ENCODE measurements at regions not wholly inside any gene's neighbourhood (a gene's known extent, or its start where the extent isn't known, plus 50 kb on each side); places are given as distances from the start of the nearest gene placed in this dataset.

GRCh38 chr21:35737899-35738346 is 322.4 kb downstream of the SETD4 start:
- no peak for DNase-seq (ENCODE audit: low spot score)
- TF ChIP-seq, protein P1, sequence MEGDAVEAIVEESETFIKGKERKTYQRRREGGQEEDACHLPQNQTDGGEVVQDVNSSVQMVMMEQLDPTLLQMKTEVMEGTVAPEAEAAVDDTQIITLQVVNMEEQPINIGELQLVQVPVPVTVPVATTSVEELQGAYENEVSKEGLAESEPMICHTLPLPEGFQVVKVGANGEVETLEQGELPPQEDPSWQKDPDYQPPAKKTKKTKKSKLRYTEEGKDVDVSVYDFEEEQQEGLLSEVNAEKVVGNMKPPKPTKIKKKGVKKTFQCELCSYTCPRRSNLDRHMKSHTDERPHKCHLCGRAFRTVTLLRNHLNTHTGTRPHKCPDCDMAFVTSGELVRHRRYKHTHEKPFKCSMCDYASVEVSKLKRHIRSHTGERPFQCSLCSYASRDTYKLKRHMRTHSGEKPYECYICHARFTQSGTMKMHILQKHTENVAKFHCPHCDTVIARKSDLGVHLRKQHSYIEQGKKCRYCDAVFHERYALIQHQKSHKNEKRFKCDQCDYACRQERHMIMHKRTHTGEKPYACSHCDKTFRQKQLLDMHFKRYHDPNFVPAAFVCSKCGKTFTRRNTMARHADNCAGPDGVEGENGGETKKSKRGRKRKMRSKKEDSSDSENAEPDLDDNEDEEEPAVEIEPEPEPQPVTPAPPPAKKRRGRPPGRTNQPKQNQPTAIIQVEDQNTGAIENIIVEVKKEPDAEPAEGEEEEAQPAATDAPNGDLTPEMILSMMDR (IDR thresholded peaks at IDR 0.05), result no peak
- no peak for ATAC-seq (ENCODE audit: low FRiP score)

GRCh38 chr21:35737449-35737848 is 322.9 kb downstream of the SETD4 start:
- TF ChIP-seq, protein P1 (IDR thresholded peaks at IDR 0.05), result no peak
- DNase-seq (ENCODE audit: low spot score) (no peak), ATAC-seq (ENCODE audit: low FRiP score) (no peak)

- DNase-seq (ENCODE audit: low spot score) (no peak), ATAC-seq (ENCODE audit: low FRiP score) (no peak)
- TF ChIP-seq, protein P1 (IDR thresholded peaks at IDR 0.05), result no peak
These were observed 327.5 kb downstream of the SETD4 start for GRCh38 chr21:35732788-35733187.

DNA sequence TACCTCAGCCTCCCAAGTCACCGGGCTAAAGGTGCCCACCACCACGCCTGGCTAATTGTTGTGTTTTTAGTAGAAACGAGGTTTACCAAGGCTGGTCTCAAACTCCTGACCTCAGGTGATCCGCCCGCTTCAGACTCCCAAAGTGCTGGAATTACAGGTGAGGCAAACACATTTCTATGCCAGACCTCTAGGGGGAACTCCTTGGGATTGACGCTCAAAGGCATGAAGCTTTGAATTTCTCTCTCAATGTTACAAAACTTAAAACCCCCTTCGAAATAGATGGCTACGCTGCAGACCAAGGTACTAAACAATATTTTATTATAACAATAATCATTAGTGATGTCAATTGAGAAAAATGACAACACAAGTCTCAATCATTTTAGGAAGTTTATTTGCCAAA is 330.0 kb downstream of the SETD4 start:
- no peak for DNase-seq (ENCODE audit: low spot score)
- TF ChIP-seq, protein P1 (IDR thresholded peaks at IDR 0.05), result no peak
- ATAC-seq (ENCODE audit: low FRiP score), result no peak

DNA sequence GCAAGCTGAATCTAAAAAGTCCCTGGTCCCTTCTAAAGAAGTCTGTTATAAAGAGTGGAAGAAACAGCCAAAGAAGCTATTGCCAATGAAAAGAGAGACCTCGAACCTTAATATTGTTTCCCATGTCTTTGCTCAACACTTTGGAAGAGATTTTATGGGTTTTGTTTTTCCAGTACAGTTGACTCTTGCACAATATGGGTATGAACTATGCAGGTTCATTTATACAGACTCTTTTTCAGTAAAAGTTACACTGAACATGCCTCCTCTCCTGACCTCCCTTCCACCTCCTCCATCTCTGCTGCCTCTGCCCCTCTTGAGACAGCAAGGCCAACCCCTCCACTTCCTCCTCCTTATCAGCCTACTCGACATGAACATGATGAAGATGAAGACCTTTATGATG is 332.5 kb downstream of the SETD4 start:
- TF ChIP-seq, protein P1 (IDR thresholded peaks at IDR 0.05), result no peak
- DNase-seq (ENCODE audit: low spot score), result no peak
- no peak for ATAC-seq (ENCODE audit: low FRiP score)

DNA sequence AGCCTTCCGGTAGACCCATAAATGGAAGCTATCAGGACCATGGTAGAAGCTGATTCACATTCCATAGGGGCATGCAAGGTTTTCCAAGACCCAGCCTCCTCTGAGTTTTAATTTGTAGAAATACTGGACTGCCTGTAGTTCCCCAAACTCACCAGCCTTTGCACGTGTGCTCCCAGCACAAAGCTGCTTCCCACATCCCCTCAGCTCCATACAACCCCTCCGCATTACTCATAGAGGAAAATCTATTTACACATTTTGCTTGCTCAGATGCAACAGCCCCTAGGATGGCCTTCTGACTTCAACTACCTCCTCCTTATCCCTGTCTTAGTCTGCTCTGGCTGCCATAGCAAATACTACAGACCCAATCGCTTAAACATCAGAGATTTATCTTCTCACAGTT is 336.2 kb downstream of the SETD4 start:
- DNase-seq (ENCODE audit: low spot score), result no peak
- ATAC-seq (ENCODE audit: low FRiP score), result no peak
- TF ChIP-seq, protein P1 (IDR thresholded peaks at IDR 0.05), result no peak

DNA sequence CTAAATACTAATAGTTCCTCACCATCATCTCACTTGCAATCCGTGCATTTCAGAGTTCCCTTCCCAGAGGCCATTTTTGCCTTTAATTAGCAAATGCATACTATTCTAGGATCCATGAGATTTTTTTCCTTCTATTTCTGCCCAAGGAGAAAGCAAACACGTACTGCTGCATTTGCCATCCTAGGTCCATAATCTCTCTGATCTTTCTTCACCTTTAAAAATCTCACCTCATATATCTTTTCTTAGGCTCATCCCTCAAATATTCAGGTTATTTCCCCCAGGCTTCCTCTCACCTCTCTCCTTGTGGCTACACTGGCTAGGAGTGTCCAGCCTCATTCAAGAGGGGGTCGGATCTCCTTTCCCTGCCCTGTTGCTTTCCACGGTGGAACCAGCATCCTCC is 338.6 kb downstream of the SETD4 start:
- ATAC-seq (ENCODE audit: low FRiP score), result no peak
- DNase-seq (ENCODE audit: low spot score), result no peak
- TF ChIP-seq, protein P1 (IDR thresholded peaks at IDR 0.05), result no peak
